ENCODE measurements at regions not wholly inside any gene's neighbourhood (a gene's known extent, or its start where the extent isn't known, plus 50 kb on each side); places are given as distances from the start of the nearest gene placed in this dataset.

DNA sequence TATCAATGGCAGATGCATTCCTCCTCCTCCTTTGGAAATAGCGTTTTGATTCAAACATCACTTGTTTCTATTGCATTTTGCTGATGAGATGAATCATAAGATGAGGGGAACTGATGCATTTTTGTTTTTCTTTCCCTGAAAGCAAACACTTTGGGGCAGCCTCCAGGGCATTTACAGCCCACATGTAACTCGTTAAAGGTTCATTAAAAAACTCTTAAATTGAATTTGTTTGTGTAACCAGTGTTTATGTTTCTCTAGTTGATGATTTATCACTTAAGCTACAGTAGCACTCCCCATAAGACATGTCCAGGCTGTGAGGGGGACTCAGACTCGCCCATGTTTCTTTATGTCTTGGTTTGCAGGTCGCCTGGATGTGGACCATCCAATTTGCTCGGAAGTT lies 246.1 kb upstream of the ANKH start:
- TF ChIP-seq, protein P1, sequence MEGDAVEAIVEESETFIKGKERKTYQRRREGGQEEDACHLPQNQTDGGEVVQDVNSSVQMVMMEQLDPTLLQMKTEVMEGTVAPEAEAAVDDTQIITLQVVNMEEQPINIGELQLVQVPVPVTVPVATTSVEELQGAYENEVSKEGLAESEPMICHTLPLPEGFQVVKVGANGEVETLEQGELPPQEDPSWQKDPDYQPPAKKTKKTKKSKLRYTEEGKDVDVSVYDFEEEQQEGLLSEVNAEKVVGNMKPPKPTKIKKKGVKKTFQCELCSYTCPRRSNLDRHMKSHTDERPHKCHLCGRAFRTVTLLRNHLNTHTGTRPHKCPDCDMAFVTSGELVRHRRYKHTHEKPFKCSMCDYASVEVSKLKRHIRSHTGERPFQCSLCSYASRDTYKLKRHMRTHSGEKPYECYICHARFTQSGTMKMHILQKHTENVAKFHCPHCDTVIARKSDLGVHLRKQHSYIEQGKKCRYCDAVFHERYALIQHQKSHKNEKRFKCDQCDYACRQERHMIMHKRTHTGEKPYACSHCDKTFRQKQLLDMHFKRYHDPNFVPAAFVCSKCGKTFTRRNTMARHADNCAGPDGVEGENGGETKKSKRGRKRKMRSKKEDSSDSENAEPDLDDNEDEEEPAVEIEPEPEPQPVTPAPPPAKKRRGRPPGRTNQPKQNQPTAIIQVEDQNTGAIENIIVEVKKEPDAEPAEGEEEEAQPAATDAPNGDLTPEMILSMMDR (IDR thresholded peaks at IDR 0.05), result no peak
- TF ChIP-seq POLR2A (IDR thresholded peaks at IDR 0.05), result no peak

All from testis (tissue), 2 donors.